ENCODE measurements at regions not wholly inside any gene's neighbourhood (a gene's known extent, or its start where the extent isn't known, plus 50 kb on each side); places are given as distances from the start of the nearest gene placed in this dataset.

- TF ChIP-seq CTCF (IDR thresholded peaks at IDR 0.05) (no peak), POLR2A (IDR thresholded peaks at IDR 0.05) (no peak), EP300 (IDR thresholded peaks at IDR 0.05) (no peak)
These were observed 269.8 kb downstream of the MAP2K6 start for GRCh38 chr17:69684251-69684650.

Data from ovary (tissue), 3 donors.